RWPE2 (cell line): ENCODE measurements at regions not wholly inside any gene's neighbourhood (a gene's known extent, or its start where the extent isn't known, plus 50 kb on each side); places are given as distances from the start of the nearest gene placed in this dataset.

Source experiments
- ATAC-seq: fragments of 200-7000 bp; cut with Tn5 transposase; 3 replicates; pipeline ENCODE4 v1.9.1; 2021; ENCODE audit warnings: low read depth
- DNase-seq: peaks from one replicate; pipeline ENCODE4 v3.0.0-alpha.2; 2020; ENCODE audit warnings: low spot score
- H3K27ac ChIP-seq: fragments of 450-650 bp; 2 replicates; pipeline ENCODE4 v1.5.1; 2017; ENCODE audit warnings: mild to moderate bottlenecking; ENCODE audit not compliant: poor library complexity, severe bottlenecking
- H3K27me3 ChIP-seq: fragments of 250-450 bp; sonication (Bioruptor Pico); 2 replicates; pipeline ENCODE4 v1.5.1; 2021; ENCODE audit warnings: mild to moderate bottlenecking, moderate library complexity; ENCODE audit not compliant: insufficient read depth, poor library complexity, severe bottlenecking
- H3K36me3 ChIP-seq: fragments of 250-450 bp; sonication (Bioruptor Pico); 2 replicates; pipeline ENCODE4 v1.5.1; 2020; ENCODE audit warnings: low read depth, mild to moderate bottlenecking, moderate library complexity
- H3K4me1 ChIP-seq: fragments of 250-450 bp; sonication (Bioruptor Pico); 2 replicates; pipeline ENCODE4 v1.5.1; 2021; ENCODE audit warnings: mild to moderate bottlenecking, moderate library complexity; ENCODE audit not compliant: insufficient read depth, poor library complexity, severe bottlenecking
- H3K4me3 ChIP-seq: fragments of 250-450 bp; sonication (Bioruptor Pico); 2 replicates; pipeline ENCODE4 v1.5.1; 2021; ENCODE audit warnings: mild to moderate bottlenecking, moderate library complexity; ENCODE audit not compliant: severe bottlenecking
- H3K9me3 ChIP-seq: fragments of 250-450 bp; sonication (Bioruptor Pico); 2 replicates; pipeline ENCODE4 v1.5.1; 2021; ENCODE audit warnings: mild to moderate bottlenecking, moderate library complexity; ENCODE audit not compliant: severe bottlenecking
- CTCF ChIP-seq: fragments of 450-650 bp; IDR thresholded peaks from one replicate; pipeline ENCODE4 v1.5.1; 2017; ENCODE audit warnings: mild to moderate bottlenecking, moderate library complexity; ENCODE audit not compliant: poor library complexity, severe bottlenecking

GRCh38 chr3:117603097-117603496, 893.5 kb downstream of the TUSC7 start:
- Histone ChIP-seq H3K36me3 (no peaks in the 10 kb centered on the region), H3K27ac (no peak overlapping the region), H3K9me3 (no peaks in the 10 kb centered on the region), H3K27me3 (no peaks in the 10 kb centered on the region), H3K4me1 (no peaks in the 10 kb centered on the region), H3K4me3 (no peak overlapping the region)
- DNase-seq (no peak), ATAC-seq (no peak)
- no peak for TF ChIP-seq CTCF

- ATAC-seq (no peak), DNase-seq (no peak)
- H3K4me1 ChIP-seq: no peaks in the 10 kb centered on the region
- H3K27me3 ChIP-seq: no peaks in the 10 kb centered on the region
- H3K4me3 ChIP-seq: no peak overlapping the region
- no peaks in the 10 kb centered on the region for H3K9me3 ChIP-seq
- TF ChIP-seq CTCF: no peak
- no peak overlapping the region for H3K27ac ChIP-seq
- H3K36me3 ChIP-seq: no peaks in the 10 kb centered on the region
Observed at GRCh38 chr3:117606866-117607265, 897.3 kb downstream of the TUSC7 start.

- Histone ChIP-seq H3K9me3 (no peaks in the 10 kb centered on the region), H3K4me1 (no peaks in the 10 kb centered on the region), H3K27me3 (no peaks in the 10 kb centered on the region), H3K36me3 (no peaks in the 10 kb centered on the region), H3K4me3 (no peak overlapping the region), H3K27ac (no peak overlapping the region)
- no peak for TF ChIP-seq CTCF
- DNase-seq: no peak
- no peak for ATAC-seq
Observed at GRCh38 chr3:117609330-117609729, 899.8 kb downstream of the TUSC7 start.

GRCh38 chr3:117610156-117610555, 900.6 kb downstream of the TUSC7 start:
- DNase-seq (no peak), ATAC-seq (no peak)
- Histone ChIP-seq H3K36me3 (no peaks in the 10 kb centered on the region), H3K27me3 (no peaks in the 10 kb centered on the region), H3K9me3 (no peaks in the 10 kb centered on the region), H3K27ac (no peak overlapping the region), H3K4me3 (no peak overlapping the region), H3K4me1 (no peaks in the 10 kb centered on the region)
- TF ChIP-seq CTCF: no peak

GRCh38 chr3:117611211-117611610, 901.6 kb downstream of the TUSC7 start:
- Histone ChIP-seq H3K4me3 (no peak overlapping the region), H3K36me3 (no peaks in the 10 kb centered on the region), H3K27me3 (no peaks in the 10 kb centered on the region), H3K9me3 (no peaks in the 10 kb centered on the region), H3K4me1 (no peaks in the 10 kb centered on the region), H3K27ac (no peak overlapping the region)
- DNase-seq (no peak), ATAC-seq (no peak)
- TF ChIP-seq CTCF: no peak
